T-helper 2 cell treated with Interferon-gamma antibody and Interleukin-4, amounts not matched to agents 100 ng/mL and 5 ng/mL, for 36 hours (primary cell): ENCODE measurements at regions not wholly inside any gene's neighbourhood (a gene's known extent, or its start where the extent isn't known, plus 50 kb on each side); places are given as distances from the start of the nearest gene placed in this dataset.
"Not testable (repeated sequence)": the region's sequence is repeated elsewhere in the genome, so short reads cannot be mapped to it uniquely, and the experiment has no call there.

Experiments
- intact Hi-C: fragments of 100-400 bp; cut with micrococcal nuclease; formaldehyde crosslinking; loops from one replicate; pipeline ENCODE4 v1.15.1; 2023

GRCh38 chr17:53635444-53635843, 187.3 kb upstream of the KIF2B start:
- intact Hi-C loops: no loop called here

- intact Hi-C loops: no loop called here
Observed at GRCh38 chr17:53633856-53634255, 188.9 kb upstream of the KIF2B start.

- intact Hi-C loops: no loop called here
Observed at GRCh38 chr17:53631486-53631885, 191.2 kb upstream of the KIF2B start.

- intact Hi-C loops: no loop called here
Observed at GRCh38 chr17:53630638-53631037, 192.1 kb upstream of the KIF2B start.

- intact Hi-C loops: no loop called here
Observed at GRCh38 chr17:53630115-53630514, 192.6 kb upstream of the KIF2B start.

GRCh38 chr17:53629188-53629587, 193.5 kb upstream of the KIF2B start:
- intact Hi-C loops: loop anchor here (10.0 kb wide), 1 partner anchor 64 kb away; no protein-coding TSS in a partner anchor

GRCh38 chr17:53628011-53628410, 194.7 kb upstream of the KIF2B start:
- intact Hi-C loops: loop anchor here (10.0 kb wide), 1 partner anchor 63 kb away; no protein-coding TSS in a partner anchor

- intact Hi-C loops: loop anchor here (10.0 kb wide), 1 partner anchor 63 kb away; no protein-coding TSS in a partner anchor
Observed at GRCh38 chr17:53627511-53627910, 195.2 kb upstream of the KIF2B start.

- intact Hi-C loops: loop anchor here (10.0 kb wide), 1 partner anchor 61 kb away; no protein-coding TSS in a partner anchor
Observed at GRCh38 chr17:53626286-53626685, 196.4 kb upstream of the KIF2B start.

GRCh38 chr17:53619025-53619424, 203.7 kb upstream of the KIF2B start:
- intact Hi-C loops: no loop called here

GRCh38 chr17:53608208-53608607, 214.5 kb upstream of the KIF2B start:
- intact Hi-C loops: not testable (repeated sequence)

GRCh38 chr17:53607475-53607874, 215.3 kb upstream of the KIF2B start:
- intact Hi-C loops: no loop called here

- intact Hi-C loops: no loop called here
Observed at GRCh38 chr17:53588317-53588716, 234.4 kb upstream of the KIF2B start.

GRCh38 chr17:53574038-53574437, 248.7 kb upstream of the KIF2B start:
- intact Hi-C loops: no loop called here

GRCh38 chr17:53571342-53571741, 251.4 kb upstream of the KIF2B start:
- intact Hi-C loops: no loop called here

GRCh38 chr17:53570731-53571130, 252.0 kb upstream of the KIF2B start:
- intact Hi-C loops: no loop called here

- intact Hi-C loops: loop anchor here (10.0 kb wide), 1 partner anchor 64 kb away; no protein-coding TSS in a partner anchor
Observed at GRCh38 chr17:53560953-53561352, 261.8 kb upstream of the KIF2B start.

GRCh38 chr17:53548252-53548651, 274.5 kb upstream of the KIF2B start:
- intact Hi-C loops: no loop called here

GRCh38 chr17:53543472-53543871, 279.3 kb upstream of the KIF2B start:
- intact Hi-C loops: no loop called here

- intact Hi-C loops: no loop called here
Observed at GRCh38 chr17:53538129-53538617, 284.6 kb upstream of the KIF2B start.

- intact Hi-C loops: no loop called here
Observed at GRCh38 chr17:53527473-53527872, 295.3 kb upstream of the KIF2B start.

GRCh38 chr17:53525590-53525989, 297.1 kb upstream of the KIF2B start:
- intact Hi-C loops: no loop called here

- intact Hi-C loops: no loop called here
Observed at GRCh38 chr17:53516636-53517035, 306.1 kb upstream of the KIF2B start.

- intact Hi-C loops: no loop called here
Observed at GRCh38 chr17:53499277-53499676, 323.4 kb upstream of the KIF2B start.
